ENCODE measurements at regions not wholly inside any gene's neighbourhood (a gene's known extent, or its start where the extent isn't known, plus 50 kb on each side); places are given as distances from the start of the nearest gene placed in this dataset.
"Not testable (repeated sequence)": the region's sequence is repeated elsewhere in the genome, so short reads cannot be mapped to it uniquely, and the experiment has no call there.

DNA sequence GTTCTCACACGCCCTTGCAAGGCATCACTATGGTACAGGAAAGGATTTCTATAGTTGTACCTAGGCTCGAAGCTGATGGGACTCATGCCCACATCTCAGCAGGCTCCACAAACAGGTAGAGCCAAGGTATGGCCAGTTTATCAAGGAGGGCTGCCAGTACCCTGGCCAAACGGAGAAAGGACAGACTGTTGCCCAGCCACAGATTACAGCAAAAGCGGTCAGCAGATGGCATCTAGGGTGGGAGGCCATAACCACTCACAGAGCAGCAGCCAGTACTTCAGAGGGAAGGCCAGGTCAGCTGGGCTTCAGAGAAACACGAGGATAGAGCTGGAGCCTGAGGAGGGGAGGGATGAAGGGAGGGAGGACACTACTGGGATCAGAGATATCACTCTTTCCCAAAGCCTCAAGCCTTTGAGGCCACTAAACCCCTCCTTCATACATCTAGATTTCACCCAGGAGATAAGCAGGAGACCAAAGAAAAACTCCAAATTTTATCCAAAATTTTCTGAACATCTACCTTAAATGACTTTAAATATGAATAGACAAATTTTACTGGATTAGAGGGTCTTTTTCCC, 904.2 kb upstream of the NXPH2 start:
- TF ChIP-seq, protein P1, sequence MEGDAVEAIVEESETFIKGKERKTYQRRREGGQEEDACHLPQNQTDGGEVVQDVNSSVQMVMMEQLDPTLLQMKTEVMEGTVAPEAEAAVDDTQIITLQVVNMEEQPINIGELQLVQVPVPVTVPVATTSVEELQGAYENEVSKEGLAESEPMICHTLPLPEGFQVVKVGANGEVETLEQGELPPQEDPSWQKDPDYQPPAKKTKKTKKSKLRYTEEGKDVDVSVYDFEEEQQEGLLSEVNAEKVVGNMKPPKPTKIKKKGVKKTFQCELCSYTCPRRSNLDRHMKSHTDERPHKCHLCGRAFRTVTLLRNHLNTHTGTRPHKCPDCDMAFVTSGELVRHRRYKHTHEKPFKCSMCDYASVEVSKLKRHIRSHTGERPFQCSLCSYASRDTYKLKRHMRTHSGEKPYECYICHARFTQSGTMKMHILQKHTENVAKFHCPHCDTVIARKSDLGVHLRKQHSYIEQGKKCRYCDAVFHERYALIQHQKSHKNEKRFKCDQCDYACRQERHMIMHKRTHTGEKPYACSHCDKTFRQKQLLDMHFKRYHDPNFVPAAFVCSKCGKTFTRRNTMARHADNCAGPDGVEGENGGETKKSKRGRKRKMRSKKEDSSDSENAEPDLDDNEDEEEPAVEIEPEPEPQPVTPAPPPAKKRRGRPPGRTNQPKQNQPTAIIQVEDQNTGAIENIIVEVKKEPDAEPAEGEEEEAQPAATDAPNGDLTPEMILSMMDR (conservative IDR thresholded peaks at IDR 0.05; ENCODE audit: control insufficient read depth, insufficient read depth, low read depth, low read length): no peak
- no peak for DNase-seq (ENCODE audit: low read depth)
- H3K4me3 ChIP-seq (ENCODE audit: control insufficient read depth, low read depth, low read length): no peak overlapping the region

DNA sequence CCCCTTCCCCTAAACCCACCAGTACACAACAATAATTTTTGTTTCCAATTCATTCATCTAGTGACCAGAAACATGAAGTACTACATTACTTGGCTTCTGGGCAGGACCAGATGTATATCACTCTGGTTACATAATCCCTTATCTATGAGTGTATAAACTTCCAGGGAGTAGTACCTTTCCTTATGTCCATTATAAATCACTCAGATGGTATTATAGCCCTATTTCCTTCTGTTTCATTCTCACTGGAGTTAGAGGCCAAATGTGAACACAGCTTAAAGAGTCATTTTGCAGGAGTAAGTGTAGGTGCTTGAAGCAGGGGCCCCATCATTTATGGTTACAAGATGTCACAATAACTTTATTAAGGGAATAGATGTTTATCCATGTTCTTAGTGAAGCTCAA, 894.4 kb upstream of the NXPH2 start:
- H3K4me3 ChIP-seq (ENCODE audit: control insufficient read depth, low read depth, low read length): no peak overlapping the region
- TF ChIP-seq, protein P1 (conservative IDR thresholded peaks at IDR 0.05; ENCODE audit: control insufficient read depth, insufficient read depth, low read depth, low read length): no peak
- no peak for DNase-seq (ENCODE audit: low read depth)

DNA sequence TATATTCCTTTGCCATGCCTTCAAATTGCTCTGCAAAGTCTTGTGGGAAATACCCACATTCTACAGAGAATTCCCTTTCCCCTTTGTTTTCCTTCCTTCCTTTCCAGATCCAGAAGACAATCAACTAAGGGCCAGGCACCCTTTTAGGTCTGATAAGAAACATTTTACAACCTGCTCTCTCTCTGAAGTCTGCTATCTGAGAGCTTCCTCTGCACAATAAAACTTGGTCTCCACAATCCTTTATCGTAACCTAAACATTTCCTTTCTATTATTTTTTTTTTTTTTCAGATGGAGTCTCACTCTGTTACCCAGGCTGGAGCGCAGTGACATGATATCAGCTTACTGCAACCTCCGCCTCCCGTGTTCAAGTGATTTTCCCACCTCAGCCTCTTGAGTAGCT, 893.3 kb upstream of the NXPH2 start:
- DNase-seq (ENCODE audit: low read depth): not testable (repeated sequence)

DNA sequence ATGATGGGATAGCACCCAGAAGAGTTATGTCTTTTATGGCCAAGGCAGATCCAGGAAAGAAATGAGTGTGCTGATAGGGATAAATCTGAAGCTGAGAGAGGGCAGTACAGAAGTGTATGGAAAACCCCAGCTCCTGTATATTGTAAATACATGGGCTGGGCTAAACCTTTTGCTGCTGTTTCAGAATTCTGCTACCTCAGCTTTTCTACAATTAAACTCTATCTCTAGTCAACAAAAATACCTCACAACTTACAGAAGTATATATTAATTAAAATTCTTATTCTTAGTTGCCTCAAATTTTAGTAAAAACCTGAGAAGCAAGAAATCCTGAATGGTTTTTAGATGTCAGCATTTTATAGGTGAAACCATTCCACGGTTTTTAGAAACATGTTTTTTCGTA, 889.5 kb upstream of the NXPH2 start:
- TF ChIP-seq, protein P1 (conservative IDR thresholded peaks at IDR 0.05; ENCODE audit: control insufficient read depth, insufficient read depth, low read depth, low read length): no peak
- H3K4me3 ChIP-seq (ENCODE audit: control insufficient read depth, low read depth, low read length): no peak overlapping the region
- DNase-seq (ENCODE audit: low read depth): no peak

More for the DNA sequence above, 893.3 kb upstream of the NXPH2 start:
- not testable (repeated sequence) for H3K4me3 ChIP-seq (ENCODE audit: control insufficient read depth, low read depth, low read length)

DNA sequence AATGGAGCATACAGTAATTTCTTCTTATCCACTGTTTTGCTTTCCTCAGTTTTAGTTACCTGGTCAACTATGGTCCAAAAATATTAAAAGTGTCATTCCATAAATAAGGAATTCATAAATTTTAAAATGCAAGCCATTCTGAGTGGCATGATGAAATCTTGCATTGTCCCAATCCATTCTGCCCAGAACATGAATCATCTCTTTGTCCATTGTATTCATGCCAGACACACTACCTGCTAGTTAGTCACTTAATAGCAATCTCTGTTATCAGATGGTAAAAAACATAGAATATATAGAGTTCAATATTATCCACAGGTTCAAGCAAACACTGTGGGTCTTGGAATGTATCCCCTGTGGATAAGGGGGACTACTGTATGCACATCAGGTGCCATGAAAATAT, 872.2 kb upstream of the NXPH2 start:
- H3K4me3 ChIP-seq (ENCODE audit: control insufficient read depth, low read depth, low read length): no peak overlapping the region
- TF ChIP-seq, protein P1 (conservative IDR thresholded peaks at IDR 0.05; ENCODE audit: control insufficient read depth, insufficient read depth, low read depth, low read length): no peak
- no peak for DNase-seq (ENCODE audit: low read depth)

DNA sequence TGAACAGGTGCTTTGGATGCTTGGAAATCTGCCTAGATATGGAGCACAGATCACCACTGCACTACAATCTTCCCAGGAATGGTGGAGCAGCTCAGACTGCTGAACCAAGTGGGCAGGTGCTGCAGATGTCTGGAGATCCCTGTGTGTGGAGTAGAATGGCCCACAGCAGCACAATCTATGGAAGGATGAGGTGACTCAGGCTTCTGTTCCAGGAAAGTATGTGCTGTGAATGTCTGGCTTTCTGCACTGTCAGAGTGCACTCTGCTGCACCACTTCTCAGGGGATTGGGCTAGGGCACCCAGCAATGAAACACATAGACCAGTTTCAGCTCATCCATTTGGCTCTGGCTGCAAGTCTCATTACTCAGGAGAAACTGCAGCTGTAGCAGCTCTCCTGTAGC, 865.4 kb upstream of the NXPH2 start:
- TF ChIP-seq, protein P1 (conservative IDR thresholded peaks at IDR 0.05; ENCODE audit: control insufficient read depth, insufficient read depth, low read depth, low read length): no peak
- H3K4me3 ChIP-seq (ENCODE audit: control insufficient read depth, low read depth, low read length): no peak overlapping the region
- no peak for DNase-seq (ENCODE audit: low read depth)

DNA sequence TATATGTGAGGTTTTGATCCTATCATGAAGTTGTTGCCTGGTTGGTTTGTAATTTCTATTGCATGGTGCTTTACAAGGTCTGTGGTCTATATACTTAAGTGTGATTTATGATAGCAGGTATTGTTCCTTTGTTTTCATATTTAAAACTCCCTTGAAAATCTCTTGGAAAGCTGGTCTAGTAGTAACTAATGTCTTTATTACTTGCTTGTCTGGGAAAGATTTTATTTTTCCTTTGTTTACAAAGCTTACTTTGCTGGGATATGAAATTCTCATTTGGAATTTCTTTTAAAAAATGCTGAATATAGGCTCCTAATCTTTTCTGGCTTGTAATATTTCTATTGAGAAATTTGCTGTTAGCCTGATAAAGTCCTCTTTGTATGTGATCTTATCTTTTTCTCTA, 862.9 kb upstream of the NXPH2 start:
- no peak overlapping the region for H3K4me3 ChIP-seq (ENCODE audit: control insufficient read depth, low read depth, low read length)
- TF ChIP-seq, protein P1 (conservative IDR thresholded peaks at IDR 0.05; ENCODE audit: control insufficient read depth, insufficient read depth, low read depth, low read length): no peak
- no peak for DNase-seq (ENCODE audit: low read depth)
